Smooth muscle cell (in vitro differentiated cells): ENCODE measurements at regions not wholly inside any gene's neighbourhood (a gene's known extent, or its start where the extent isn't known, plus 50 kb on each side); places are given as distances from the start of the nearest gene placed in this dataset.

Experiments used
- DNase-seq: peaks from one replicate; lab custom pipeline; 2025; ENCODE audit not compliant: unreplicated experiment; lab: John Stamatoyannopoulos, UW
- H2AFZ ChIP-seq: fragments of 200-600 bp; sonication (generic); 2 replicates; pipeline ENCODE4 v1.6.0; 2016; ENCODE audit warnings: antibody characterized with exemption, low read depth, mild to moderate bottlenecking
- H3F3A ChIP-seq: fragments of 200-600 bp; sonication (generic); 2 replicates; pipeline ENCODE4 v1.6.0; 2017; ENCODE audit warnings: antibody characterized with exemption, low read depth
- H3K27ac ChIP-seq: fragments of 200-600 bp; sonication (generic); 2 replicates; pipeline ENCODE4 v1.5.1; 2016; ENCODE audit warnings: low read depth, mild to moderate bottlenecking
- H3K27me3 ChIP-seq: fragments of 200-600 bp; sonication (generic); 2 replicates; pipeline ENCODE4 v1.6.1; 2016; ENCODE audit warnings: low read depth, mild to moderate bottlenecking
- H3K36me3 ChIP-seq: fragments of 200-600 bp; sonication (generic); 2 replicates; pipeline ENCODE4 v1.5.1; 2016; ENCODE audit warnings: low read depth
- H3K4me1 ChIP-seq: fragments of 200-600 bp; sonication (generic); 2 replicates; pipeline ENCODE4 v1.5.1; 2016; ENCODE audit warnings: low read depth
- H3K4me2 ChIP-seq: fragments of 200-600 bp; sonication (generic); 2 replicates; pipeline ENCODE4 v1.6.0; 2016; ENCODE audit warnings: mild to moderate bottlenecking
- H3K4me3 ChIP-seq: fragments of 200-600 bp; sonication (generic); 2 replicates; pipeline ENCODE4 v1.5.1; 2016; ENCODE audit warnings: mild to moderate bottlenecking
- H3K79me2 ChIP-seq: fragments of 200-600 bp; sonication (generic); 2 replicates; pipeline ENCODE4 v1.6.0; 2016; ENCODE audit warnings: low read depth, mild to moderate bottlenecking
- H3K9ac ChIP-seq: fragments of 200-600 bp; sonication (generic); 2 replicates; pipeline ENCODE4 v1.6.0; 2016; ENCODE audit warnings: low read depth
- H3K9me3 ChIP-seq: fragments of 200-600 bp; sonication (generic); replicated peaks from 2 replicates; pipeline ENCODE4 v1.5.1; 2016; ENCODE audit warnings: low read depth
- H4K20me1 ChIP-seq: fragments of 200-600 bp; sonication (generic); 2 replicates; pipeline ENCODE4 v1.6.0; 2016; ENCODE audit warnings: low read depth
- whole genome bisulfite sequencing: methylation state at CpG from one replicate; pipeline ENCODE4 v1.1.7; 2016; ENCODE audit warnings: low lambda C conversion rate; 5-methylcytosine and 5-hydroxymethylcytosine counted together
- TF ChIP-seq, protein P1 (sequence below): fragments of 200-600 bp; sonication (generic); IDR thresholded peaks from 2 replicates; pipeline ENCODE4 v1.5.1; 2017; ENCODE audit warnings: borderline replicate concordance, mild to moderate bottlenecking, antibody characterized with exemption; ENCODE audit not compliant: insufficient read depth, poor library complexity, severe bottlenecking

DNA sequence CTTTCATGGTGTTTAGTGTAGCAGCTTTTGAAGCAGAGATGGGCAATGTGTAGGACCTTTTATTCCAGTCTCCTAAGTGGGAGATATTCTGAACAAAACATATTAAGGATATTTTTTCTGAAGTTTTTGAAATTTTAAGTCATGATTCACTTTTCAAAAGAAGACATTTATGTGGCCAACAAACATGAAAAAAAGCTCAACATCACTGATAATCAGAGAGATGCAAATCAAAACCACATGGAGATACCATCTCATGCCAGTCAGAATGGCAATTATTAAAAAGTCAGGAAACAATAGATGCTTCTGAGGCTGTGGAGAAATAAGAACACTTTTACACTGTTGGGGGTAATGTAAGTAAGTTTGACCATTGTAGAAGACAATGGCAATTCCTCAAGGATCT lies 76.0 kb downstream of the FAT4 start:
- Histone ChIP-seq H3K4me1 (peaks cover 14% of the 10 kb centered on the region), H3F3A (peaks cover 3% of the 10 kb centered on the region), H3K4me3 (no peak overlapping the region), H3K9ac (no peak overlapping the region), H3K27ac (no peak overlapping the region), H3K79me2 (no peaks in the 10 kb centered on the region), H2AFZ (no peak overlapping the region), H4K20me1 (no peaks in the 10 kb centered on the region), H3K9me3 (no peaks in the 10 kb centered on the region), H3K27me3 (no peaks in the 10 kb centered on the region), H3K4me2 (no peak overlapping the region), H3K36me3 (no peaks in the 10 kb centered on the region)
- TF ChIP-seq, protein P1, sequence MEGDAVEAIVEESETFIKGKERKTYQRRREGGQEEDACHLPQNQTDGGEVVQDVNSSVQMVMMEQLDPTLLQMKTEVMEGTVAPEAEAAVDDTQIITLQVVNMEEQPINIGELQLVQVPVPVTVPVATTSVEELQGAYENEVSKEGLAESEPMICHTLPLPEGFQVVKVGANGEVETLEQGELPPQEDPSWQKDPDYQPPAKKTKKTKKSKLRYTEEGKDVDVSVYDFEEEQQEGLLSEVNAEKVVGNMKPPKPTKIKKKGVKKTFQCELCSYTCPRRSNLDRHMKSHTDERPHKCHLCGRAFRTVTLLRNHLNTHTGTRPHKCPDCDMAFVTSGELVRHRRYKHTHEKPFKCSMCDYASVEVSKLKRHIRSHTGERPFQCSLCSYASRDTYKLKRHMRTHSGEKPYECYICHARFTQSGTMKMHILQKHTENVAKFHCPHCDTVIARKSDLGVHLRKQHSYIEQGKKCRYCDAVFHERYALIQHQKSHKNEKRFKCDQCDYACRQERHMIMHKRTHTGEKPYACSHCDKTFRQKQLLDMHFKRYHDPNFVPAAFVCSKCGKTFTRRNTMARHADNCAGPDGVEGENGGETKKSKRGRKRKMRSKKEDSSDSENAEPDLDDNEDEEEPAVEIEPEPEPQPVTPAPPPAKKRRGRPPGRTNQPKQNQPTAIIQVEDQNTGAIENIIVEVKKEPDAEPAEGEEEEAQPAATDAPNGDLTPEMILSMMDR, result no peak
- no peak for DNase-seq

DNA sequence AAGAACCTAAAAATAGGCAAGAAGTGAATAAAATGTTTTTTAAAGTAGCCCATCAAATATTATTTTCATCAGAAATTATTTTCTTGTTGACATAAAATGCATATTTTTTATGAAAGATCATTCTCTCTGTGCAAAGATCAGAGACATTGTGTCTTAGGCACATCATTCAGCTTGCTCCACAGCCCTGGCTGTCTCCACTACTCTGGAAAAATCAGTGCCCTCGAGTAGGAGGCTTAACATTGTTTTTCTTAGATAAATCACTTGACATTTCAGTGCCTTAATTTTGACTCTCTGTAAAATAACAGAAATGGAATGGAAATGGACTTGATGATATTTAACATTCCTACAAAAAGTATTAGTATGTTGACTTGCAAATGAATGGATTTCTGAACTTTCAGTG lies 77.9 kb downstream of the FAT4 start:
- WGBS, result 12% methylated on average over 1 of the region's 1 CpG
- H3K4me2 ChIP-seq, result no peak overlapping the region
- H3K27me3 ChIP-seq, result no peaks in the 10 kb centered on the region
- H3K79me2 ChIP-seq, result no peaks in the 10 kb centered on the region
- H3F3A ChIP-seq, result peaks cover 3% of the 10 kb centered on the region
- H3K4me1 ChIP-seq, result peaks cover 14% of the 10 kb centered on the region
- H3K9ac ChIP-seq, result no peak overlapping the region
- H3K36me3 ChIP-seq, result no peaks in the 10 kb centered on the region
- no peak overlapping the region for H3K4me3 ChIP-seq
- TF ChIP-seq, protein P1, result no peak
- no peak overlapping the region for H2AFZ ChIP-seq
- no peak for DNase-seq
- no peaks in the 10 kb centered on the region for H3K9me3 ChIP-seq
- no peaks in the 10 kb centered on the region for H4K20me1 ChIP-seq
- H3K27ac ChIP-seq, result no peak overlapping the region

DNA sequence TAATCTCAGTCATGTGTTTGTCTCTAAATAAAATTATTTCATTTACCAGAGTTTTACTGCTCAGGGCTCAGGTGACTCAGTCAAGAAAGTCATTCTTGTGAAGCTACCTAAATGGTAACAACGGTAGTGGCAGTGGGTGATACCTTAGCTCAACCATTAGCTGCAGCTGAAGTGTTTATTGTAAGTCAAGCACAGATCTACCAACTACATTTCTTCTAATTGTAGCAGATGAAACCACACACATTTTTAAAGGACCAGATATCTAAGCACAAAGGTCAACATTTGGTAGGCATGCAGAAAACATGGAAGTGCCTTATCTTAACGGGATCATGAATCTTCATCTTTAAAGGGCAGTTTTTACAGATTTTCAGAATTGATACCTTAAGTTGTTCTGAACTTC lies 79.1 kb downstream of the FAT4 start:
- Histone ChIP-seq H3K27ac (no peak overlapping the region), H3K9ac (no peak overlapping the region), H3K36me3 (no peaks in the 10 kb centered on the region), H3K9me3 (no peaks in the 10 kb centered on the region), H3K4me3 (no peak overlapping the region), H3K79me2 (no peaks in the 10 kb centered on the region), H3F3A (no peaks in the 10 kb centered on the region), H3K27me3 (no peaks in the 10 kb centered on the region), H4K20me1 (no peaks in the 10 kb centered on the region), H3K4me2 (no peak overlapping the region), H2AFZ (no peak overlapping the region), H3K4me1 (peaks cover 9% of the 10 kb centered on the region)
- no peak for DNase-seq
- WGBS, result 34% methylated on average over 2 of the region's 2 CpGs
- TF ChIP-seq, protein P1, result no peak

DNA sequence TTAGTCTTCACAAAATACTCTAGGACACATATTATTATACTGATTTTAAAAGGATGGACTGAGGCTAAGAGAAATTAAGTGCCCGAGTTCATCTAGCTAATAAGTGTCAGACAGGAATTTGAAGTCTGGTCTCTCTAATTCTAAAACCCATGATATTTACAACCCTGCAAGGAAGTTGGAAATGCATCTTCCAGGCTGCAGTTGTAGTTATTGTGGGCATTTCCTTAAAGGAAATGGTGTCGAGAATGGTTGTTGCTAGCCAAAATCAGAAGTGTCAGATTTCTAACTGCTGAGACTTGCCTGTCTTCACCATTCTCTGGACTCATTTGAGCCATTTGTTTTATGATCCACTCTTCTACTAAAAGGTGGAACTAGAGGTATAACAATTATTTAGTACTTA lies 82.5 kb downstream of the FAT4 start:
- no peaks in the 10 kb centered on the region for H4K20me1 ChIP-seq
- H3K27me3 ChIP-seq, result no peaks in the 10 kb centered on the region
- TF ChIP-seq, protein P1, result no peak
- no peak overlapping the region for H3K27ac ChIP-seq
- DNase-seq, result no peak
- no peak overlapping the region for H2AFZ ChIP-seq
- H3K36me3 ChIP-seq, result no peaks in the 10 kb centered on the region
- H3K4me1 ChIP-seq, result no peaks in the 10 kb centered on the region
- no peaks in the 10 kb centered on the region for H3K9me3 ChIP-seq
- H3K9ac ChIP-seq, result no peak overlapping the region
- no peaks in the 10 kb centered on the region for H3K79me2 ChIP-seq
- WGBS, result 47% methylated on average over 2 of the region's 2 CpGs
- H3K4me2 ChIP-seq, result no peak overlapping the region
- H3F3A ChIP-seq, result no peaks in the 10 kb centered on the region
- no peak overlapping the region for H3K4me3 ChIP-seq
